Activated CD4-positive, alpha-beta T cell treated with anti-CD3 and anti-CD28 coated beads, Interleukin-2, amount 10 ng/mL, durations not matched to agents 24 days and 14 days (primary cell): ENCODE measurements at regions not wholly inside any gene's neighbourhood (a gene's known extent, or its start where the extent isn't known, plus 50 kb on each side); places are given as distances from the start of the nearest gene placed in this dataset.
"Not testable (repeated sequence)": the region's sequence is repeated elsewhere in the genome, so short reads cannot be mapped to it uniquely, and the experiment has no call there.

Experiments
- DNase-seq: peaks from one replicate; pipeline ENCODE4 v3.0.0; 2022
- H3K27ac Mint-ChIP-seq: one replicate; pipeline ENCODE4 v1.8.0; 2022; ENCODE audit warnings: mild to moderate bottlenecking, mixed read lengths
- H3K27me3 Mint-ChIP-seq: one replicate; pipeline ENCODE4 v1.8.0; 2022; ENCODE audit warnings: mixed read lengths
- H3K36me3 Mint-ChIP-seq: one replicate; pipeline ENCODE4 v1.8.0; 2022; ENCODE audit warnings: low read depth, mild to moderate bottlenecking, mixed read lengths
- H3K4me1 Mint-ChIP-seq: one replicate; pipeline ENCODE4 v1.8.0; 2021; ENCODE audit warnings: mixed read lengths
- H3K4me3 Mint-ChIP-seq: one replicate; pipeline ENCODE4 v1.8.0; 2022; ENCODE audit warnings: mild to moderate bottlenecking, moderate library complexity, mixed read lengths
- H3K9me3 Mint-ChIP-seq: one replicate; pipeline ENCODE4 v1.8.0; 2021; ENCODE audit warnings: mixed read lengths
- intact Hi-C: fragments of 100-400 bp; cut with micrococcal nuclease; formaldehyde crosslinking; loops from one replicate; pipeline ENCODE4 v1.15.1; 2023

DNA sequence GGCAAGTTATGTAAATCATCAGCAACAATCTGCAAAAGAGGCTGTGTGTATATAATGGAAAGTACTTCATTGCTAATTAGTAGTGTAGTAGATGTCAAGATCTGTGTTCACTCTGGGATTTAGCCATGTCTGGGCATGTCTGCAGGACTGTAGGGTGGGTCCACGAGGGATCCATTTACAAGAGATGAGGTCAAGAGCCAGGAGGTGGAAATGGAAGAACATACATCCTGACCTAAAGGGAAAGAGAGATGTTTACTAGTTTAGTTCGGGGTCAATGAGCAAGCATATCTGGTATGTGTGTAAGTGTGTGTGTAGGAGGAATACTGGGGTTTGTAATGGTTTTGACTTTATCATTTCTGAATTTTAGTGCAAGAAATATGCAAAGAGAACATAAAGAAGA lies 171.5 kb upstream of the NANOGP8 start:
- DNase-seq, result no peak
- no peak overlapping the region for H3K27ac Mint-ChIP-seq
- H3K9me3 Mint-ChIP-seq, result no peaks in the 10 kb centered on the region
- H3K27me3 Mint-ChIP-seq, result no peaks in the 10 kb centered on the region
- H3K4me1 Mint-ChIP-seq, result no peaks in the 10 kb centered on the region
- intact Hi-C loops, result no loop called here
- no peaks in the 10 kb centered on the region for H3K36me3 Mint-ChIP-seq
- H3K4me3 Mint-ChIP-seq, result no peak overlapping the region

DNA sequence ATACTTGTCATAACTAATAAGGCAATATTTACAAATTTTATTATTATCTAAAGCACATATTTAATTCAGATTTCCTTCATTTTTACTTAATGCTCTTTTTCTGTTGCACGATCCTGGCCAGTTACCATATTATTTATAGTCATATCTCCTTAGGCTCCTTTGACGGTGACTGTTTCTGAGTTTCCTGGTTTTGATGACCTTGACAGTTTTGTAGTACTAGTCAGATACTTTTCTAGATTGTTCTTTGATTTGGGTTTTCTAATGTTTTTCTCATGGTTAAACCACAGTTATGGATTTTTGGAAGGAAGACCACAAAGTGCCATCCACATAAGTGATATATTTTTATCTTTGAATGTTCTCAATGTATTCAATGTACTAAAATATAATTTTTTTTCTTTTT lies 171.0 kb upstream of the NANOGP8 start:
- no peak overlapping the region for H3K27ac Mint-ChIP-seq
- H3K4me1 Mint-ChIP-seq, result no peaks in the 10 kb centered on the region
- no peaks in the 10 kb centered on the region for H3K36me3 Mint-ChIP-seq
- intact Hi-C loops, result no loop called here
- no peak overlapping the region for H3K4me3 Mint-ChIP-seq
- H3K9me3 Mint-ChIP-seq, result no peaks in the 10 kb centered on the region
- H3K27me3 Mint-ChIP-seq, result no peaks in the 10 kb centered on the region
- no peak for DNase-seq

GRCh38 chr15:35254908-35255307 lies 169.8 kb upstream of the NANOGP8 start:
- H3K36me3 Mint-ChIP-seq, H3K4me3 Mint-ChIP-seq, H3K27ac Mint-ChIP-seq, intact Hi-C loops, H3K4me1 Mint-ChIP-seq, H3K9me3 Mint-ChIP-seq, H3K27me3 Mint-ChIP-seq, DNase-seq: not testable (repeated sequence)

GRCh38 chr15:35254062-35254461 lies 169.0 kb upstream of the NANOGP8 start:
- no peaks in the 10 kb centered on the region for H3K4me1 Mint-ChIP-seq
- H3K9me3 Mint-ChIP-seq, result no peaks in the 10 kb centered on the region
- no peak overlapping the region for H3K27ac Mint-ChIP-seq
- no peak for DNase-seq
- no peaks in the 10 kb centered on the region for H3K36me3 Mint-ChIP-seq
- intact Hi-C loops, result no loop called here
- no peak overlapping the region for H3K4me3 Mint-ChIP-seq
- no peaks in the 10 kb centered on the region for H3K27me3 Mint-ChIP-seq

DNA sequence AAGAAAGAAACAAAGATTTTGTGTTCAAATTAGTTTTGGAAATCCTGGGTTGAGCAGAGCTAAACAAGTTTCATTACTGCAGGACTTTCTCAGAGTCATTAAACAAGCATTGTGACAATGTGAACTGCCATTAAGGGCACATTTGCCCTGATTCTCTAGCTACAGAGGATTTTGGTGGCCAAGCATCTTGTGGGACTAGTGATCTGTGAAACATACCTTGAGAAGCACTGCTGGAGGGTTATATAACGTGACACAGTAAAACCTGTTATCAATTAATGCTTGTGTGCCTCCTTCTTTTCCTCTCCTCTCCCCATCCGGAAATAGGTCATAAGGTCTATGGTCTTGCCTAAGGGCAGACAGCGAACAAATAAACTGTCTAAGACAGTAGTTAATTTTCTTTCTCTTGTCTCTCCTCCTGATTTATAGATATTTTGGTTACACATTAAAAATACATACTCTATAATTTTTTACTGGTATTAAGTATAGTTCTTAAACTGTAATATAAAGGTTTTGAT lies 167.3 kb upstream of the NANOGP8 start:
- no peaks in the 10 kb centered on the region for H3K36me3 Mint-ChIP-seq
- H3K9me3 Mint-ChIP-seq, result no peaks in the 10 kb centered on the region
- H3K27me3 Mint-ChIP-seq, result no peaks in the 10 kb centered on the region
- DNase-seq, result no peak
- intact Hi-C loops, result no loop called here
- H3K27ac Mint-ChIP-seq, result no peak overlapping the region
- H3K4me3 Mint-ChIP-seq, result no peak overlapping the region
- H3K4me1 Mint-ChIP-seq, result no peaks in the 10 kb centered on the region

DNA sequence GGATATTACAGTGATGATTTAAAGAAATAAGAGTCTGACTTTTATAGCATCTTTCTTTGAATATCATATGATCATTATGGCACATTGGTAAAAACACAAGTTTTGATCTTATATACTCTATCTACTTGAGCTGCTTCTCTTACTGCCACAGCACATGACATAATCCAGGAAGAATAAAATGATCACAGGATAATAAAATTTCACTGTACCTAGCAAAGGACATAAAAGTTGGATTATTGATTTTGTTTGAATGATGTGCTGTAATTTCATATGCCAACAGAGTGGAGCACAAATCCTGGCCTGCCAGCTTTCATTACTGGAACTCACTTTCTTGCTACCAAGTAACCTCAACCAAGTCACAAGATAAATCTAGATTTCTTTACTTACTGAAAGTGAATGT lies 162.1 kb upstream of the NANOGP8 start:
- Mint-ChIP-seq H3K4me3 (no peak overlapping the region), H3K9me3 (no peaks in the 10 kb centered on the region), H3K36me3 (no peaks in the 10 kb centered on the region), H3K4me1 (no peaks in the 10 kb centered on the region), H3K27ac (no peak overlapping the region), H3K27me3 (no peaks in the 10 kb centered on the region)
- intact Hi-C loops, result no loop called here
- no peak for DNase-seq

- no peak overlapping the region for H3K27ac Mint-ChIP-seq
- H3K27me3 Mint-ChIP-seq, result no peaks in the 10 kb centered on the region
Measured at GRCh38 chr15:35246451-35246850, 161.4 kb upstream of the NANOGP8 start.

GRCh38 chr15:35245681-35246080 lies 160.6 kb upstream of the NANOGP8 start:
- H3K4me3 Mint-ChIP-seq, DNase-seq, H3K27ac Mint-ChIP-seq, H3K4me1 Mint-ChIP-seq, H3K9me3 Mint-ChIP-seq, H3K27me3 Mint-ChIP-seq, intact Hi-C loops, H3K36me3 Mint-ChIP-seq: not testable (repeated sequence)

More at GRCh38 chr15:35246451-35246850, 161.4 kb upstream of the NANOGP8 start:
- Mint-ChIP-seq H3K9me3 (no peaks in the 10 kb centered on the region), H3K36me3 (no peaks in the 10 kb centered on the region), H3K4me1 (no peaks in the 10 kb centered on the region), H3K4me3 (no peak overlapping the region)
- DNase-seq, result no peak
- intact Hi-C loops, result no loop called here

DNA sequence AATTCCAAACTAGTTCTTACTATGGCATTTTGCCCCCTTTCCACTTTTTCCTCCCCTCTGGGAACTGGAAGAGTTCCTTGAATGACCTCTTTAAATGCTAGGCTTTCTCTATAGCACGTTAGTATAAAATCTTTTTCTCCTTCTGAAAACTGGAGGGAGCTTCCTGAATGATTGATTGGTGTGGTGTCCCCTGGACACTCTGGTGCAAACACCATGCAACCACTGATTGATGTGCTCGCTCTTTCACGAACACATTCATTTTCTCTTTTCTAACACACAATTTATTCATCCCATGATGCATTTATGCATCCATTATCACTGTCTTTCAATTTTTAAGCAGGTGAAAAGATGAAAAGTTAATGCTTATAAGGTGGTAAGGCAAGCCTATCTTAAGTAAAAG lies 159.1 kb upstream of the NANOGP8 start:
- Mint-ChIP-seq H3K36me3 (no peaks in the 10 kb centered on the region), H3K9me3 (no peaks in the 10 kb centered on the region), H3K27me3 (no peaks in the 10 kb centered on the region), H3K27ac (no peak overlapping the region), H3K4me1 (no peaks in the 10 kb centered on the region), H3K4me3 (no peak overlapping the region)
- intact Hi-C loops, result no loop called here
- DNase-seq, result no peak

- intact Hi-C loops, result loop anchor here (2.0 kb wide), 1 partner anchor 25 kb away; no protein-coding TSS in a partner anchor
- H3K9me3 Mint-ChIP-seq, result no peaks in the 10 kb centered on the region
- H3K4me3 Mint-ChIP-seq, result no peak overlapping the region
Measured at GRCh38 chr15:35243758-35244157, 158.7 kb upstream of the NANOGP8 start.

DNA sequence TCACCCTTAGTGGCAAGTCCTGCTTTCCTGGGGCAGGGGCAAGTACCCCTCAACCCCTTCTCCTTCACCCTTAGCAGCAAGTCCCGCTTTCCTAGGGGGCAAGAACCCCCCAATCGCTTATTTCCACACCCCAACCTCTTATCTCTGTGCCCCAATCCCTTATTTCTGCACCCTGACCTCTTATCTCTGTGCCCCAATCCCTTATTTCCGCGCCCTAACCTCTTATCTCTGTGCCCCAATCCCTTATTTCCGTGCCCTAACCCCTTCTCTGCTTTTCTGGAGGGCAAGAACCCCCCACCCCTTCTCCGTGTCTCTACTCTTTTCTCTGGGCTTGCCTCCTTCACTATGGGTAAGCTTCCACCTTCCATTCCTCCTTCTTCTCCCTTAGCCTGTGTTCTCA lies 154.6 kb upstream of the NANOGP8 start:
- H3K27ac Mint-ChIP-seq, H3K36me3 Mint-ChIP-seq, H3K4me1 Mint-ChIP-seq, intact Hi-C loops, DNase-seq, H3K9me3 Mint-ChIP-seq, H3K27me3 Mint-ChIP-seq, H3K4me3 Mint-ChIP-seq: not testable (repeated sequence)

More at GRCh38 chr15:35243758-35244157, 158.7 kb upstream of the NANOGP8 start:
- H3K4me1 Mint-ChIP-seq, result no peaks in the 10 kb centered on the region
- no peak overlapping the region for H3K27ac Mint-ChIP-seq
- no peak for DNase-seq
- no peaks in the 10 kb centered on the region for H3K36me3 Mint-ChIP-seq
- H3K27me3 Mint-ChIP-seq, result no peaks in the 10 kb centered on the region

DNA sequence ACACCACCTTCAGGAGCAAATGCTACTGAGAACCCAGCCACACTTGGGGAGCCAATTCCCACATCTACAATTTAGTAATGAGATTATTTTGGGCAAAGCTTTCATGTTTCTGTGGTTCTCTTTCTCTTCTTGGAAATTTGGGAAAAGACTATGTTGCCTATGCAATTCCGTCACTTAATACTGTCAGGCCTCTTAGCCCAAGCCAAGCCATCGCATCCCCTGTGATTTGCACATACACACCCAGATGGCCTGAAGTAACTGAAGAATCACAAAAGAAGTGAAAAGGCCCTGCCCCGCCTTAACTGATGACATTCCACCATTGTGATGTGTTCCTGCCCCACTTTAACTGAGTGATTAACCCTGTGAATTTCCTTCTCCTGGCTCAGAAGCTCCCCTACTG lies 153.4 kb upstream of the NANOGP8 start:
- not testable (repeated sequence) for DNase-seq, H3K27ac Mint-ChIP-seq, H3K36me3 Mint-ChIP-seq

DNA sequence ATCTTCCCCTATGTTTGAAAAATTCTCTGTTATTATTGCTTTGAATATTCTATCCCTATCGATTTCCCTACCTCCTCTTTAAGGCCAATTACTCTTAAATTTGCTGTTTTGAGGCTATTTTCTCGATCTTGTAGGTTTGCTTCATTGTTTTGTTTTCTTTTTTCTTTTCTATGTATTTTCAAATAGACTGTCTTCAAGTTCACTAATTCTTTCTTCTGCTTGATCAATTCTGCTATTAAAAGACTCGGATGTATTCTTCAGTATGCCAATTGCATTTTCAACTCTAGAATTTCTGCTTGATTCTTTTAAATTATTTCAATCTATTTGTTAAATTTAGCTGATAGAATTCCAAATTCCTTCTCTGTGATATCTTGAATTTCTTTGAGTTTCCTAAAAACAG lies 144.0 kb upstream of the NANOGP8 start:
- DNase-seq, result no peak
- H3K27me3 Mint-ChIP-seq, result no peaks in the 10 kb centered on the region
- H3K36me3 Mint-ChIP-seq, result no peaks in the 10 kb centered on the region
- H3K4me1 Mint-ChIP-seq, result no peaks in the 10 kb centered on the region
- peaks cover 8% of the 10 kb centered on the region for H3K9me3 Mint-ChIP-seq
- intact Hi-C loops, result no loop called here
- no peak overlapping the region for H3K27ac Mint-ChIP-seq
- H3K4me3 Mint-ChIP-seq, result no peak overlapping the region

More for the DNA sequence above, 153.4 kb upstream of the NANOGP8 start:
- intact Hi-C loops, H3K9me3 Mint-ChIP-seq, H3K27me3 Mint-ChIP-seq, H3K4me3 Mint-ChIP-seq, H3K4me1 Mint-ChIP-seq: not testable (repeated sequence)

DNA sequence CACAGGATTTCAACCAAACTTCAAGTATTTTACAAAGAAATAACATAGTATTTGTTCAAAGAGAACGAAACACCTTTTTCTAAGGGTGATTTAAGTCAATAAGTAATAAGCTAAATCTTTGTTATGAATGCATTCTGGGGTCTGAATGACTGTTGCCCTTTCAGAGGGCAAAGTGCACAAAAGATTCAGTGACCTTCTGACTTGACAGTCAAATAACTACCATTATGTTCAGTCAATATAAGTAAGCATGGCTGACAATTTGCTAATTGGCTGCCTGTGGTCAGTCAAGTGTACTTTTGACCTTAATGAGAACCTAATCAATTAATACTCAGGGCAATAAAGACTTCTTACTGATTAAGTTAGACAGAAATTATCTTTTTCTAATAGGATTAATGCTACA lies 133.1 kb upstream of the NANOGP8 start:
- intact Hi-C loops, result loop anchor here (2.0 kb wide), 1 partner anchor 25 kb away; no protein-coding TSS in a partner anchor
- Mint-ChIP-seq H3K9me3 (no peaks in the 10 kb centered on the region), H3K4me1 (no peaks in the 10 kb centered on the region), H3K27ac (no peak overlapping the region), H3K4me3 (no peak overlapping the region), H3K27me3 (no peaks in the 10 kb centered on the region), H3K36me3 (no peaks in the 10 kb centered on the region)
- no peak for DNase-seq

DNA sequence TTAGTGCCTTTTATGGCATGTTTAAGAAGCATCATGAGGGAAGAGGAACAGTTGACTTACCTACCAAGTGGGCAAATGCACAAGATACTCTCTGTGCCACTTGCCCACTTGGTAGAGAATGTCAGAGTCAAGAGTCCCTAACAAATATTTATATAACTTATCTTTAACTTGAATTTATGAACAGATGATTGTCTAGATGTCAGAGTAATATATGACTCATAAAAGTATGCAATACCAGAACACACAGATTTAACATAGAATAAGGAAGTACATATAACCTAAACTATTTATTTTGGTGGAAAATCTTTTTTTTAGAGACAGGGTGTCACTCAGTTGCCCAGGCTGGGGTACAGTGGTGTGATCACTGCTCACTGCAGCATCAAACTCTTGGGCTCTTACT lies 130.0 kb upstream of the NANOGP8 start:
- Mint-ChIP-seq H3K4me1 (no peaks in the 10 kb centered on the region), H3K27me3 (peaks cover 2% of the 10 kb centered on the region), H3K9me3 (no peaks in the 10 kb centered on the region), H3K36me3 (no peaks in the 10 kb centered on the region), H3K4me3 (no peak overlapping the region), H3K27ac (no peak overlapping the region)
- DNase-seq, result no peak
- intact Hi-C loops, result no loop called here
